ENCODE measurements at regions not wholly inside any gene's neighbourhood (a gene's known extent, or its start where the extent isn't known, plus 50 kb on each side); places are given as distances from the start of the nearest gene placed in this dataset.

GRCh38 chr18:47593744-47594472 is 336.6 kb downstream of the SMAD2 start:
- TF ChIP-seq CTCF (IDR thresholded peaks at IDR 0.05) (no peak), TCF12 (IDR thresholded peaks at IDR 0.05) (no peak), TAF1 (IDR thresholded peaks at IDR 0.05; ENCODE audit: borderline replicate concordance, low read depth, low read length) (no peak), RAD21 (IDR thresholded peaks at IDR 0.05; ENCODE audit: low read length) (no peak), USF2 (IDR thresholded peaks at IDR 0.05; ENCODE audit: borderline replicate concordance, low read depth, low read length) (no peak)

Measured in SK-N-SH (cell line).